ENCODE measurements at regions not wholly inside any gene's neighbourhood (a gene's known extent, or its start where the extent isn't known, plus 50 kb on each side); places are given as distances from the start of the nearest gene placed in this dataset.

DNA sequence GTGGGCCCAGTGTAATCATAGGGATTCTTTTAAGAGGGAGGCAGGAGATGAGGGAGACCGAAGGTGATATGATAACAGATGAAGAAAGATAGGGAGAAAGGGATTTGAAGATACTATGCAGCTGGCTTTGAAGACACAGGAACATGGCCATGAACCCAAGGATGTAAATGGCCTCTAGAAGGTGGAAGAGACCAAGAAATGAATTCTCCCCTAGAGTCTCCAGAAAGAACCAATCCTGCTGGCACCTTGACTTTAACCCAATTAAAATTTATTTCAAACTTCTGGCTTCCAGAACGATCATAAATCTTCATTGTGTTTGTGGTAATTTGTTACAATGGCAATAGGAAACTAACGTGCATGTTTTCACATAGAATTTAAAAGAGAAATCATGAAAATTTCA, 95.0 kb upstream of the GORAB start:
- H3K9me3 Mint-ChIP-seq (ENCODE audit: insufficient read depth) = no peaks in the 10 kb centered on the region
- CTCF ChIA-PET = no interaction called here
- TF ChIP-seq EZH2 (IDR thresholded peaks at IDR 0.05; ENCODE audit: borderline replicate concordance, insufficient read depth, low read depth, low read length, poor library complexity, severe bottlenecking) = no peak
- TF ChIP-seq CTCF (IDR thresholded peaks at IDR 0.05) = no peak

DNA sequence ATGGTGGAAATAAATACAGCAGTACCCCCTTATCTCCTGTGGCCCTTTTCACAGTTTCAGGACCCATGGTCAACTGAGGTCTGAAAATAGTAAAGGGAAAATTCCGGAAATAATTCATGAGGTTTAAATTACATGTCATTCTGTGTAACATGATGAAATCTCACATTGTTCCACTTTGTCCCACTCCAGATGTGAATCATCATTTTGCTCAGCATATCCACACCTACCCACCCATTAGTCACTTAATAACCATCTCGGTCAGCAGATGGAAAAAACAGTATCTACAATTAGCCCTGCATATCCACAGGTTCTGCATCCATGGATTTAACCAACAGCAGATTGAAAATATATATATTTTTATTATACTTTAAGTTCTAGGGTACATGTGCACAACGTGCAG, 86.9 kb upstream of the GORAB start:
- intact Hi-C loops (cut with micrococcal nuclease) = no loop called here
- no peaks in the 10 kb centered on the region for H3K4me1 Mint-ChIP-seq
- ChIA-PET CTCF (no interaction called here), POLR2A (no interaction called here)
- ATAC-seq (ENCODE audit: low read depth) (no peak), DNase-seq (no peak)
- no CpG with 5 or more reads among the region's 3 CpGs for WGBS (ENCODE audit: insufficient coverage)
- no peaks in the 10 kb centered on the region for H3K9me3 Mint-ChIP-seq (ENCODE audit: insufficient read depth)
- no peak for TF ChIP-seq CTCF (IDR thresholded peaks at IDR 0.05)
- Histone ChIP-seq H3K27me3 (replicated peaks in 1 of 4; ENCODE audit: control extremely low read depth in 1 of 4, control insufficient read depth in 3 of 4, insufficient read depth in 4 of 4, low read length in 3 of 4) (no peaks in the 10 kb centered on the region), H3K27ac (ENCODE audit: low read length in 2 of 2) (no peak overlapping the region), H3K9ac (ENCODE audit: low read length) (no peak overlapping the region), H3K4me1 (ENCODE audit: control insufficient read depth in 2 of 2, insufficient read depth in 2 of 2, low read length in 2 of 2) (no peaks in the 10 kb centered on the region), H3K36me3 (replicated peaks in 1 of 2; ENCODE audit: control extremely low read depth in 1 of 2, control insufficient read depth in 1 of 2, extremely low read depth in 1 of 2, insufficient read depth in 2 of 2, low read length in 1 of 2) (no peaks in the 10 kb centered on the region), H2AFZ (ENCODE audit: insufficient read depth, low read depth, low read length, poor library complexity, severe bottlenecking) (no peak overlapping the region), H3K9me3 (ENCODE audit: control extremely low read depth in 1 of 3, control insufficient read depth in 2 of 3, insufficient read depth in 1 of 3, low read length in 2 of 3) (no peaks in the 10 kb centered on the region), H3K79me2 (ENCODE audit: control insufficient read depth, insufficient read depth, low read length) (no peaks in the 10 kb centered on the region), H4K20me1 (ENCODE audit: control insufficient read depth, insufficient read depth, low read length, poor library complexity, severe bottlenecking) (no peaks in the 10 kb centered on the region), H3K4me3 (ENCODE audit: control extremely low read depth in 1 of 5, extremely low read depth in 1 of 5, insufficient read depth in 1 of 5, low read depth in 2 of 5, low read length in 4 of 5) (no peak overlapping the region), H3K4me2 (replicated peaks; ENCODE audit: low read depth, low read length, poor library complexity, severe bottlenecking) (no peak overlapping the region)
- no peak overlapping the region for H3K4me3 Mint-ChIP-seq
- H3K27me3 Mint-ChIP-seq = no peaks in the 10 kb centered on the region
- H3K27ac Mint-ChIP-seq = no peak overlapping the region

More for the DNA sequence above, 95.0 kb upstream of the GORAB start:
- Mint-ChIP-seq H3K4me3 (no peak overlapping the region), H3K27me3 (no peaks in the 10 kb centered on the region), H3K4me1 (no peaks in the 10 kb centered on the region), H3K27ac (no peak overlapping the region)
- Histone ChIP-seq H3K27ac (ENCODE audit: low read length in 2 of 2) (no peak overlapping the region), H3K4me2 (replicated peaks; ENCODE audit: low read depth, low read length, poor library complexity, severe bottlenecking) (no peak overlapping the region), H3K9me3 (ENCODE audit: control extremely low read depth in 1 of 3, control insufficient read depth in 2 of 3, insufficient read depth in 1 of 3, low read length in 2 of 3) (no peaks in the 10 kb centered on the region), H3K4me3 (ENCODE audit: control extremely low read depth in 1 of 5, extremely low read depth in 1 of 5, insufficient read depth in 1 of 5, low read depth in 2 of 5, low read length in 4 of 5) (no peak overlapping the region), H4K20me1 (ENCODE audit: control insufficient read depth, insufficient read depth, low read length, poor library complexity, severe bottlenecking) (no peaks in the 10 kb centered on the region), H3K27me3 (replicated peaks in 1 of 4; ENCODE audit: control extremely low read depth in 1 of 4, control insufficient read depth in 3 of 4, insufficient read depth in 4 of 4, low read length in 3 of 4) (no peaks in the 10 kb centered on the region), H3K4me1 (ENCODE audit: control insufficient read depth in 2 of 2, insufficient read depth in 2 of 2, low read length in 2 of 2) (no peaks in the 10 kb centered on the region), H3K9ac (ENCODE audit: low read length) (no peak overlapping the region), H3K36me3 (replicated peaks in 1 of 2; ENCODE audit: control extremely low read depth in 1 of 2, control insufficient read depth in 1 of 2, extremely low read depth in 1 of 2, insufficient read depth in 2 of 2, low read length in 1 of 2) (no peaks in the 10 kb centered on the region), H3K79me2 (ENCODE audit: control insufficient read depth, insufficient read depth, low read length) (no peaks in the 10 kb centered on the region), H2AFZ (ENCODE audit: insufficient read depth, low read depth, low read length, poor library complexity, severe bottlenecking) (no peak overlapping the region)
- WGBS (ENCODE audit: insufficient coverage) = no CpG with 5 or more reads among the region's 3 CpGs
- DNase-seq = no peak
- intact Hi-C loops (cut with micrococcal nuclease) = no loop called here
- no peak for ATAC-seq (ENCODE audit: low read depth)
- POLR2A ChIA-PET = no interaction called here

Data from B cell (primary cell).